Daoy (cell line): ENCODE measurements at regions not wholly inside any gene's neighbourhood (a gene's known extent, or its start where the extent isn't known, plus 50 kb on each side); places are given as distances from the start of the nearest gene placed in this dataset.

ENCODE experiments used
- DNase-seq: peaks from one replicate; pipeline ENCODE4 v3.0.0-alpha.2; 2015; ENCODE audit warnings: low read depth

- DNase-seq: no peak
These were observed 254.2 kb upstream of the NR2F2 start for GRCh38 chr15:96076350-96076749.

- no peak for DNase-seq
These were observed 251.5 kb upstream of the NR2F2 start for GRCh38 chr15:96079041-96079440.

GRCh38 chr15:96079882-96080281, 250.6 kb upstream of the NR2F2 start:
- no peak for DNase-seq

- no peak for DNase-seq
These were observed 244.3 kb upstream of the NR2F2 start for GRCh38 chr15:96086164-96086563.

GRCh38 chr15:96087180-96087884, 243.2 kb upstream of the NR2F2 start:
- no peak for DNase-seq

GRCh38 chr15:96088650-96089049, 241.8 kb upstream of the NR2F2 start:
- DNase-seq: no peak

- no peak for DNase-seq
These were observed 241.0 kb upstream of the NR2F2 start for GRCh38 chr15:96089405-96090058.

- no peak for DNase-seq
These were observed 238.3 kb upstream of the NR2F2 start for GRCh38 chr15:96092186-96092585.

GRCh38 chr15:96093063-96093462, 237.4 kb upstream of the NR2F2 start:
- DNase-seq: no peak

GRCh38 chr15:96097661-96098060, 232.8 kb upstream of the NR2F2 start:
- no peak for DNase-seq

GRCh38 chr15:96102631-96103030, 227.9 kb upstream of the NR2F2 start:
- DNase-seq: no peak

- DNase-seq: no peak
These were observed 224.3 kb upstream of the NR2F2 start for GRCh38 chr15:96106181-96106580.

GRCh38 chr15:96106628-96107027, 223.9 kb upstream of the NR2F2 start:
- DNase-seq: no peak

- peak; percentile 8 for DNase-seq
These were observed 222.6 kb upstream of the NR2F2 start for GRCh38 chr15:96107916-96108315.

- no peak for DNase-seq
These were observed 222.1 kb upstream of the NR2F2 start for GRCh38 chr15:96108405-96108804.

GRCh38 chr15:96109820-96110219, 220.7 kb upstream of the NR2F2 start:
- no peak for DNase-seq

- no peak for DNase-seq
These were observed 218.5 kb upstream of the NR2F2 start for GRCh38 chr15:96112018-96112417.

- peak; percentile 30 for DNase-seq
These were observed 214.9 kb upstream of the NR2F2 start for GRCh38 chr15:96115642-96116041.

GRCh38 chr15:96117270-96117669, 213.2 kb upstream of the NR2F2 start:
- no peak for DNase-seq

- DNase-seq: no peak
These were observed 210.8 kb upstream of the NR2F2 start for GRCh38 chr15:96119734-96120133.

GRCh38 chr15:96121086-96121920, 209.2 kb upstream of the NR2F2 start:
- DNase-seq: no peak
